Omental fat pad (tissue), 3 donors: ENCODE measurements at regions not wholly inside any gene's neighbourhood (a gene's known extent, or its start where the extent isn't known, plus 50 kb on each side); places are given as distances from the start of the nearest gene placed in this dataset.

Experiments used
- ATAC-seq: fragments of 150-250 bp; one replicate; pipeline ENCODE4 v1.9.1; 2016; ENCODE audit warnings: mild to moderate bottlenecking, moderate library complexity; ENCODE audit not compliant: low FRiP score
- DNase-seq: peaks from one replicate; pipeline ENCODE4 v3.0.0-alpha.2; 2019; ENCODE audit warnings: low spot score
- TF ChIP-seq, protein P1 (sequence below), 3 donors: fragments of 450-650 bp; IDR thresholded peaks; one replicate each; pipeline ENCODE4 v1.5.1; 2016 to 2017; ENCODE audit warnings: antibody characterized with exemption in 3 of 3, mild to moderate bottlenecking in 3 of 3, moderate library complexity in 2 of 3

DNA sequence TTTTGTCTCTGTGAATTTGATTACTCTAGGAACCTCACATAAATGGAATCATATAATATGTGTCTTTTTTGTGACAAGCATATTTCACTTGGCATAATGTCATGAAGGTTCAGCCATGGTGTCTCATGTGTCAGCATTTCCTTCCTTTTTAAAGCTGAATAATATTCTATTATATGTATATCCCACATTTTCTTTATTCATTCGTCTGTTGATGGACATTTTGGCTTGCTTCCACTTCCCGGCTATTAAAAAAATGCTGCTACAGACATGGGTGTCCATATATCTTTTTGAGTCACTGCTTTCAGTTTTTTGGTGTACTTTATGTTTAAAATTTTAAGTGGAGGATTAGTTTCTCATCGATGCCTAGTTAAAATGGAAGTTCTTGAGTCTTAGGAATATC is 59.8 kb upstream of the C5orf63 start:
- DNase-seq, result no peak
- TF ChIP-seq, protein P1, sequence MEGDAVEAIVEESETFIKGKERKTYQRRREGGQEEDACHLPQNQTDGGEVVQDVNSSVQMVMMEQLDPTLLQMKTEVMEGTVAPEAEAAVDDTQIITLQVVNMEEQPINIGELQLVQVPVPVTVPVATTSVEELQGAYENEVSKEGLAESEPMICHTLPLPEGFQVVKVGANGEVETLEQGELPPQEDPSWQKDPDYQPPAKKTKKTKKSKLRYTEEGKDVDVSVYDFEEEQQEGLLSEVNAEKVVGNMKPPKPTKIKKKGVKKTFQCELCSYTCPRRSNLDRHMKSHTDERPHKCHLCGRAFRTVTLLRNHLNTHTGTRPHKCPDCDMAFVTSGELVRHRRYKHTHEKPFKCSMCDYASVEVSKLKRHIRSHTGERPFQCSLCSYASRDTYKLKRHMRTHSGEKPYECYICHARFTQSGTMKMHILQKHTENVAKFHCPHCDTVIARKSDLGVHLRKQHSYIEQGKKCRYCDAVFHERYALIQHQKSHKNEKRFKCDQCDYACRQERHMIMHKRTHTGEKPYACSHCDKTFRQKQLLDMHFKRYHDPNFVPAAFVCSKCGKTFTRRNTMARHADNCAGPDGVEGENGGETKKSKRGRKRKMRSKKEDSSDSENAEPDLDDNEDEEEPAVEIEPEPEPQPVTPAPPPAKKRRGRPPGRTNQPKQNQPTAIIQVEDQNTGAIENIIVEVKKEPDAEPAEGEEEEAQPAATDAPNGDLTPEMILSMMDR (IDR thresholded peaks at IDR 0.05), result no peak
- ATAC-seq, result no peak

DNA sequence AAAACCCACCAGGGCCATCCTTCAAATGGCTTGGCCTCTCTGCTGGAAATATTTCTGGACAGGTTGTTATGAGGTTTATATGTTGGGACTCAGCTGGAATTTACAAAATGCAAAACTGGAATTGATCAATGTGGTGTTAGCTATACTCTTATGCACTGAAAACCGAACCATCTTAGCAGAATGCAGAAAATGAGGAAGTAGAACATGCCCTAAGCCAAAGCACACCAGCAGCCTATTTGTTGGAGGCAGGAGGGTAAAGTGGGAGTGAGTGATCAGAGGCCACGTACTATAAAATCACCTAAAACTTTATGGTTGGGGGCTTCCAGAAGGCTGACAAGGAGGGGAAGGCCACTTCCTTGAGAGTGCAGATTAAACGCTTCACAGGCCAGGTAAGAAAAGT is 63.6 kb upstream of the C5orf63 start:
- TF ChIP-seq, protein P1 (IDR thresholded peaks at IDR 0.05), result no peak
- ATAC-seq (no peak), DNase-seq (no peak)

DNA sequence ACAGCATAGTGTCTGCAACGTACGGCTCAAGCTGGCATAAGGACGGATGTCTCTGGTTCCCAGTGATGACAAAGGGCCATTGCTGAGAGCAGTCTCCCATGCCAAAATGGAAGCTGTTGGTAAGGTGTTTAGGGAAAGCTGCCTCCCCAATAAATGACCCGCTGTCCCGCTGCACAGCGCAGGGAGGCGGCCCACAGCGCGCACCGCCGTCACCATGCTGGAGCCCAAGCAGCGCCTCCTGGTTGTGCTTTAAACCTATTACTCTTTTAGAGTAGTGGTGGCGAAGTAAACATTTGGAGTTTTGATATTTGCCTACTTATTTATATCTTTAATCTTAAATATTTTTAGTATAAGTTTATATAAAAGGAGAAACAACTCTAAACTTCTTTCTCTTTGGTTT is 70.4 kb upstream of the C5orf63 start:
- DNase-seq, result no peak
- no peak for ATAC-seq

DNA sequence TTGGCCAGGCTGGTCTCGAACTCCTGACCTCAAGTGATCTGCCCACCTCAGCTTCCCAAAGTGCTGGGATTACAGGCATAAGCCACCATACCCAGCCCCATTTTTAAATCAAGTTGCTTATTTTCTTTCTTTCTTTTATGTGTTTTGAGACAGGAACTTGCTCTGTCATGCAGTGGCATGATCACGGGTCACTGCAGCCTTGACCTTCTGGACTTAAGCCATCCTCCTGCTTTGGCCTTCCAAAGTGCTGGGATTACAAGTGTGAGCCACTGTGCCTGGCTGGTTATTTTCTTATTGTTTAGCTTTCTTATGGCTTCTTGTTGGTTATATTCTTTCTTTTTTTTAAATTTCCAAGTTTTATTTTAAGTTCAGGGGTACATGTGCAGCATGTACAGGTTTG is 79.7 kb upstream of the C5orf63 start:
- DNase-seq (no peak), ATAC-seq (no peak)
- TF ChIP-seq, protein P1 (IDR thresholded peaks at IDR 0.05), result no peak

More for the DNA sequence above, 70.4 kb upstream of the C5orf63 start:
- TF ChIP-seq, protein P1 (IDR thresholded peaks at IDR 0.05), result no peak

DNA sequence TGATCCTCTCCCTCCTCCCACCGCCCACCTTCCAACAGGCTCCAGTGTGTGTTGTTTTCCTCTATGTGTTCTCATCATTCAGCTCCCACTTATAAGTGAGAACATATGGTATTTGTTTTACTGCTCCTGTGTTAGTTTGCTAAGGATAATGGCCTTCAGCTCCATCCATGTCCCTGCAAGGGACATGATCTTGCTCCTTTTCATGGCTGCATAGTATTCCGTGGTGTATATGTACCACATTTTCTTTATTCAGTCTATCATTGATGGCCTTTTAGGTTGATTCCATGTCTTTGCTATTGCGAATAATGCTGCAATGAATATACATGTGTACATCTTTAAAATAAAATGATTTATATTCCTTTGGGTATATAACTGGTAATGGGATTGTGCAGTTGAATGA is 80.2 kb upstream of the C5orf63 start:
- no peak for ATAC-seq
- no peak for DNase-seq
- TF ChIP-seq, protein P1 (IDR thresholded peaks at IDR 0.05), result no peak

DNA sequence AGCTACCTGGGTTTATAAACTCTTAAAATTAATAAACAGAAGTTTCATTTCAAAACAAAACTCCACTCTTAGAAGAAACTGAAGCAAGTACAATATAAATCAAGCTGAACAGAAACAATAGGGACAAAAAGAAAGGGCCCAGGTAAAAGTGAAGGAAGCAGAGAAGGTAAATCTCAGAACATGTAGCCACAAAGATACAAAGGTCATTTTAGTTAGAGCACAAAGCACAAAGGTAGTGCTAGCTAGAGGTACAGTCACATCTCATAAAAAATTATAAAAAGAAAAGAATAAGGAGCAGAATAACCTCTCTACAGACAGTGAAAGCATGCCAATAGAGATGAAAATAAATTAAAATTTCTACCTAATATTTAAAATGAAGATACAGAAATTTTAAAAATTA is 90.4 kb upstream of the C5orf63 start:
- ATAC-seq, result no peak
- TF ChIP-seq, protein P1 (IDR thresholded peaks at IDR 0.05), result no peak
- DNase-seq, result no peak

DNA sequence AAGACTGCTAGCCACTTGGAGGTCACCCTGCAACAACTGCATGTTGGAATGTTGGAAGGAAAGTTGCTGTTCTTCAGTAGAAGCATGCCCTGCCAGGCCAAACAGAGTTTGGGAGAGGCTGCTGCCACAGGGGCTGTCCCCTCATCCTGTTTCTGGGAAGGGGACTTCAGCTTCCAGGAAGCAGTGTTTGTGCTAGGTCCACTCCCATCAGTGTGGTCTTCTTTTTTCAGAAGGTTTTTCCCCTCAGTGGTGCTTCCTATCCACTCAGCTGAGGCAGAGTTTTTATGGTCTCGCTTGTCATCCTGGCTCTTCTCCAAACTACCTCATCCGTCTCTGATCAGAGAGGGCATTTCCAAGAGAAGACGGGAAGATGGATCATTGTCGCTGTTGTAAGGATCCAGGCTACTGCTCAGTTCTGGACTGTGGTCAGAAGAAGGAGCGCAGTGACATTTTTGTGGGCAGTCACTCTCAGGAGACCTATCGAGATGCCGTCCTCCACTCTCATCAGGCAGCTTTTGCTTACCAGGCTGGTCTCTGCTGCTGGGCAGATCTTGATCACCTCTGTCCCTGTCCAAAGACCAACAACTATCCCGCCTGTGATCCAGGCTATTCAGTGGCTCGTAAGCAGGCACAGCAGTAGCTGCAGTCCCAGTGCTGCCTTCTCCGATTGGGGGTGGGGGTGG is 97.8 kb upstream of the C5orf63 start:
- DNase-seq (no peak), ATAC-seq (no peak)
- TF ChIP-seq, protein P1 (IDR thresholded peaks at IDR 0.05), result no peak
